ENCODE measurements at regions not wholly inside any gene's neighbourhood (a gene's known extent, or its start where the extent isn't known, plus 50 kb on each side); places are given as distances from the start of the nearest gene placed in this dataset.

GRCh38 chr5:130994496-130995253 lies 170.4 kb downstream of the HINT1 start:
- peak in 1 of 2 donors; percentile 32 for ATAC-seq
- H3K4me3 Mint-ChIP-seq: no peak overlapping the region
- no peaks in the 10 kb centered on the region for H3K9me3 Mint-ChIP-seq
- DNase-seq (ENCODE audit: low spot score): no peak
- no peak overlapping the region for H3K27ac Mint-ChIP-seq
- H3K36me3 Mint-ChIP-seq: no peaks in the 10 kb centered on the region
- no peaks in the 10 kb centered on the region for H3K4me1 Mint-ChIP-seq (ENCODE audit: low read depth in 2 of 2)
- peaks cover 11 to 22% of the 10 kb centered on the region in 2 donors for H3K27me3 Mint-ChIP-seq

GRCh38 chr5:130992621-130993020 lies 172.4 kb downstream of the HINT1 start:
- Mint-ChIP-seq H3K27ac (no peak overlapping the region), H3K4me1 (ENCODE audit: low read depth in 2 of 2) (no peaks in the 10 kb centered on the region), H3K27me3 (peaks cover 11 to 20% of the 10 kb centered on the region in 2 donors), H3K36me3 (no peaks in the 10 kb centered on the region), H3K9me3 (no peaks in the 10 kb centered on the region), H3K4me3 (no peak overlapping the region)
- ATAC-seq (no peak), DNase-seq (ENCODE audit: low spot score) (no peak)

- ATAC-seq (no peak), DNase-seq (ENCODE audit: low spot score) (no peak)
- no peaks in the 10 kb centered on the region for H3K36me3 Mint-ChIP-seq
- H3K4me1 Mint-ChIP-seq (ENCODE audit: low read depth in 2 of 2): no peaks in the 10 kb centered on the region
- no peak overlapping the region for H3K27ac Mint-ChIP-seq
- no peak overlapping the region for H3K4me3 Mint-ChIP-seq
- H3K27me3 Mint-ChIP-seq: peaks cover 11 to 20% of the 10 kb centered on the region in 2 donors
- no peaks in the 10 kb centered on the region for H3K9me3 Mint-ChIP-seq
Observed at GRCh38 chr5:130992095-130992494, 173.0 kb downstream of the HINT1 start.

GRCh38 chr5:130985776-130986175 lies 179.3 kb downstream of the HINT1 start:
- no peak overlapping the region for H3K27ac Mint-ChIP-seq
- H3K4me1 Mint-ChIP-seq (ENCODE audit: low read depth in 2 of 2): no peaks in the 10 kb centered on the region
- DNase-seq (ENCODE audit: low spot score) (no peak), ATAC-seq (no peak)
- peaks cover 7 to 17% of the 10 kb centered on the region in 2 donors for H3K27me3 Mint-ChIP-seq
- no peaks in the 10 kb centered on the region for H3K36me3 Mint-ChIP-seq
- H3K4me3 Mint-ChIP-seq: no peak overlapping the region
- H3K9me3 Mint-ChIP-seq: no peaks in the 10 kb centered on the region

- H3K4me3 Mint-ChIP-seq: no peak overlapping the region
- DNase-seq (ENCODE audit: low spot score): no peak
- H3K36me3 Mint-ChIP-seq: no peaks in the 10 kb centered on the region
- H3K9me3 Mint-ChIP-seq: no peaks in the 10 kb centered on the region
- peak in 1 of 2 donors; percentile 45 for ATAC-seq
- H3K4me1 Mint-ChIP-seq (ENCODE audit: low read depth in 2 of 2): no peaks in the 10 kb centered on the region
- no peak overlapping the region for H3K27ac Mint-ChIP-seq
- H3K27me3 Mint-ChIP-seq: peaks cover 15 to 18% of the 10 kb centered on the region in 2 donors
Observed at GRCh38 chr5:130981663-130982062, 183.4 kb downstream of the HINT1 start.

GRCh38 chr5:130978475-130978874 lies 186.6 kb downstream of the HINT1 start:
- Mint-ChIP-seq H3K9me3 (no peaks in the 10 kb centered on the region), H3K36me3 (no peaks in the 10 kb centered on the region), H3K4me1 (ENCODE audit: low read depth in 2 of 2) (no peaks in the 10 kb centered on the region), H3K4me3 (no peak overlapping the region), H3K27ac (no peak overlapping the region), H3K27me3 (peaks cover 20 to 31% of the 10 kb centered on the region in 2 donors)
- no peak for ATAC-seq
- no peak for DNase-seq (ENCODE audit: low spot score)

GRCh38 chr5:130976493-130976892 lies 188.6 kb downstream of the HINT1 start:
- ATAC-seq (no peak), DNase-seq (ENCODE audit: low spot score) (no peak)
- Mint-ChIP-seq H3K9me3 (no peaks in the 10 kb centered on the region), H3K27ac (no peak overlapping the region), H3K4me3 (no peak overlapping the region), H3K27me3 (peaks cover 25 to 28% of the 10 kb centered on the region in 2 donors), H3K4me1 (ENCODE audit: low read depth in 2 of 2) (no peaks in the 10 kb centered on the region), H3K36me3 (no peaks in the 10 kb centered on the region)

GRCh38 chr5:130975847-130976246 lies 189.2 kb downstream of the HINT1 start:
- H3K4me1 Mint-ChIP-seq (ENCODE audit: low read depth in 2 of 2): no peaks in the 10 kb centered on the region
- H3K27ac Mint-ChIP-seq: no peak overlapping the region
- no peaks in the 10 kb centered on the region for H3K36me3 Mint-ChIP-seq
- ATAC-seq: no peak
- no peak for DNase-seq (ENCODE audit: low spot score)
- H3K9me3 Mint-ChIP-seq: no peaks in the 10 kb centered on the region
- H3K4me3 Mint-ChIP-seq: no peak overlapping the region
- H3K27me3 Mint-ChIP-seq: peaks cover 24 to 25% of the 10 kb centered on the region in 2 donors

- peaks cover 25% of the 10 kb centered on the region in 2 donors for H3K27me3 Mint-ChIP-seq
- no peak overlapping the region for H3K4me3 Mint-ChIP-seq
- ATAC-seq (no peak), DNase-seq (ENCODE audit: low spot score) (no peak)
- H3K9me3 Mint-ChIP-seq: no peaks in the 10 kb centered on the region
- no peaks in the 10 kb centered on the region for H3K4me1 Mint-ChIP-seq (ENCODE audit: low read depth in 2 of 2)
- H3K27ac Mint-ChIP-seq: no peak overlapping the region
- H3K36me3 Mint-ChIP-seq: no peaks in the 10 kb centered on the region
Observed at GRCh38 chr5:130975299-130975698, 189.8 kb downstream of the HINT1 start.

GRCh38 chr5:130974021-130974683 lies 190.9 kb downstream of the HINT1 start:
- Mint-ChIP-seq H3K9me3 (no peaks in the 10 kb centered on the region), H3K27me3 (peaks cover 23 to 25% of the 10 kb centered on the region in 2 donors), H3K27ac (no peak overlapping the region), H3K4me1 (ENCODE audit: low read depth in 2 of 2) (no peaks in the 10 kb centered on the region), H3K4me3 (no peak overlapping the region), H3K36me3 (no peaks in the 10 kb centered on the region)
- DNase-seq (ENCODE audit: low spot score) (no peak), ATAC-seq (no peak)

GRCh38 chr5:130966990-130967525 lies 198.0 kb downstream of the HINT1 start:
- no peak for ATAC-seq
- Mint-ChIP-seq H3K27me3 (peaks cover 3 to 29% of the 10 kb centered on the region in 2 donors), H3K27ac (no peak overlapping the region), H3K4me1 (ENCODE audit: low read depth in 2 of 2) (no peaks in the 10 kb centered on the region), H3K36me3 (peaks cover 7% of the 10 kb centered on the region), H3K9me3 (peaks cover 10% of the 10 kb centered on the region), H3K4me3 (no peak overlapping the region)
- DNase-seq (ENCODE audit: low spot score): no peak

- Mint-ChIP-seq H3K36me3 (peaks cover 8% of the 10 kb centered on the region), H3K27me3 (peaks cover 3 to 28% of the 10 kb centered on the region in 2 donors), H3K4me1 (ENCODE audit: low read depth in 2 of 2) (no peaks in the 10 kb centered on the region), H3K9me3 (peaks cover 12% of the 10 kb centered on the region), H3K27ac (no peak overlapping the region), H3K4me3 (no peak overlapping the region)
- no peak for DNase-seq (ENCODE audit: low spot score)
- no peak for ATAC-seq
Observed at GRCh38 chr5:130965920-130966319, 199.1 kb downstream of the HINT1 start.

GRCh38 chr5:130965360-130965759 lies 199.7 kb downstream of the HINT1 start:
- Mint-ChIP-seq H3K36me3 (peaks cover 8% of the 10 kb centered on the region), H3K27me3 (peaks cover 3 to 25% of the 10 kb centered on the region in 2 donors), H3K4me3 (no peak overlapping the region), H3K27ac (no peak overlapping the region), H3K4me1 (ENCODE audit: low read depth in 2 of 2) (no peaks in the 10 kb centered on the region), H3K9me3 (peaks cover 12% of the 10 kb centered on the region)
- no peak for DNase-seq (ENCODE audit: low spot score)
- ATAC-seq: no peak

Data from natural killer cell treated with Interleukin-12 subunit alpha and Interleukin-12 subunit beta and Interleukin-15 and Interleukin-18, amount 100 ng/mL, for 72 hours (primary cell).